Dermis microvascular lymphatic vessel endothelial cell (primary cell): ENCODE measurements at regions not wholly inside any gene's neighbourhood (a gene's known extent, or its start where the extent isn't known, plus 50 kb on each side); places are given as distances from the start of the nearest gene placed in this dataset.

Experiments
- DNase-seq, 2 donors: peaks; one replicate each; pipeline versions ENCODE4 v3.0.0 to v3.0.0-alpha.2; 2010; ENCODE audit warnings: low read depth in 2 of 2

GRCh38 chr11:134524201-134524600 lies 112.2 kb upstream of the B3GAT1 start:
- no peak for DNase-seq

GRCh38 chr11:134522782-134523570 lies 110.9 kb upstream of the B3GAT1 start:
- no peak for DNase-seq

GRCh38 chr11:134521452-134522289 lies 109.6 kb upstream of the B3GAT1 start:
- no peak for DNase-seq

GRCh38 chr11:134521001-134521400 lies 109.0 kb upstream of the B3GAT1 start:
- DNase-seq: no peak

- no peak for DNase-seq
Measured at GRCh38 chr11:134519788-134520187, 107.7 kb upstream of the B3GAT1 start.

GRCh38 chr11:134519390-134519750 lies 107.3 kb upstream of the B3GAT1 start:
- DNase-seq: no peak

GRCh38 chr11:134518616-134519389 lies 106.8 kb upstream of the B3GAT1 start:
- DNase-seq: no peak

GRCh38 chr11:134517621-134518293 lies 105.7 kb upstream of the B3GAT1 start:
- DNase-seq: no peak

GRCh38 chr11:134517115-134517514 lies 105.1 kb upstream of the B3GAT1 start:
- no peak for DNase-seq

GRCh38 chr11:134516529-134516928 lies 104.5 kb upstream of the B3GAT1 start:
- DNase-seq: no peak

- DNase-seq: no peak
Measured at GRCh38 chr11:134515081-134515960, 103.3 kb upstream of the B3GAT1 start.

GRCh38 chr11:134514354-134514951 lies 102.4 kb upstream of the B3GAT1 start:
- no peak for DNase-seq

GRCh38 chr11:134513585-134514120 lies 101.6 kb upstream of the B3GAT1 start:
- DNase-seq: no peak

- DNase-seq: no peak
Measured at GRCh38 chr11:134512571-134513538, 100.8 kb upstream of the B3GAT1 start.

GRCh38 chr11:134512061-134512460 lies 100.0 kb upstream of the B3GAT1 start:
- DNase-seq: no peak

- DNase-seq: no peak
Measured at GRCh38 chr11:134511255-134511654, 99.2 kb upstream of the B3GAT1 start.

- DNase-seq: no peak
Measured at GRCh38 chr11:134510233-134511040, 98.4 kb upstream of the B3GAT1 start.
